K562 (cell line): ENCODE measurements at regions not wholly inside any gene's neighbourhood (a gene's known extent, or its start where the extent isn't known, plus 50 kb on each side); places are given as distances from the start of the nearest gene placed in this dataset.

Experiments used
- ATAC-seq: fragments of 200-7000 bp; cut with Tn5 transposase; 3 replicates; pipeline ENCODE4 v1.9.1; 2020; ENCODE audit warnings: moderate library complexity
- BruUV-seq: library from RNA; stranded (reverse); fragments of 400-500 nt; replicated peaks from 2 replicates; lab custom pipeline; 2021; lab: Mats Ljungman, UMichigan
- CTCF ChIA-PET: fragments of 300-600 bp; formaldehyde crosslinking; extraction: SDS; loops from one replicate; lab custom pipeline; 2021; ENCODE audit warnings: low intra/inter-chr PET ratio; lab: Yijun Ruan, JAX
- POLR2A ChIA-PET: fragments of 300-600, 350-650 bp; sonication (Branson Sonifier 250); formaldehyde crosslinking; extraction: SDS; loops from one replicate; lab custom pipeline; 2021; ENCODE audit warnings: antibody characterized with exemption, inconsistent platforms; lab: Yijun Ruan, JAX
- DNase-seq, 4 experiments: peaks; one replicate each; pipeline versions ENCODE4 v3.0.0 to v3.0.0-alpha.2; 2011 to 2018; ENCODE audit warnings: low spot score in 3 of 4, mixed read lengths in 3 of 4; ENCODE audit errors: extremely low read depth in 1 of 4
- FAIRE-seq: peaks from 2 replicates; lab custom pipeline; 2011; peaks lifted over from hg19 to GRCh38; lab: Jason Lieb, UNC
- H2AFZ ChIP-seq: 2 replicates; pipeline ENCODE4 v1.6.0; 2011; ENCODE audit warnings: low read depth, low read length, control low read depth, inconsistent platforms
- H3K27ac ChIP-seq: fragments of 200-600 bp; 3 replicates; pipeline ENCODE4 v1.8.0; 2011; ENCODE audit warnings: low read depth, mild to moderate bottlenecking, control low read depth, inconsistent platforms, low read length, moderate library complexity, mixed read lengths; ENCODE audit errors: extremely low read depth
- H3K27me3 ChIP-seq, 2 experiments: fragments of 300-600 bp in 1 of 2; 2 replicates in 1 of 2; 3 replicates in 1 of 2; pipeline versions ENCODE4 v1.6.0 to v1.8.0; 2011; ENCODE audit warnings: inconsistent platforms in 2 of 2, low read length in 2 of 2, mild to moderate bottlenecking in 1 of 2, mixed read lengths in 1 of 2, moderate library complexity in 1 of 2; ENCODE audit not compliant: control insufficient read depth in 2 of 2, insufficient read depth in 2 of 2
- H3K36me3 ChIP-seq: fragments of 300-600 bp; 3 replicates; pipeline ENCODE4 v1.8.0; 2011; ENCODE audit warnings: mild to moderate bottlenecking, low read length, inconsistent platforms; ENCODE audit not compliant: control insufficient read depth, insufficient read depth
- H3K4me1 ChIP-seq, 2 experiments: fragments of 200-600 bp in 1 of 2; replicated peaks in 1 of 2; 2 replicates in 1 of 2; 3 replicates in 1 of 2; pipeline versions ENCODE4 v1.5.1 to v1.8.0; 2011; ENCODE audit warnings: inconsistent platforms in 2 of 2, low read length in 2 of 2, mild to moderate bottlenecking in 1 of 2, mixed read lengths in 1 of 2, moderate library complexity in 1 of 2; ENCODE audit not compliant: control insufficient read depth in 2 of 2, insufficient read depth in 2 of 2
- H3K4me2 ChIP-seq: 2 replicates; pipeline ENCODE4 v1.6.1; 2011; ENCODE audit warnings: low read length, control low read depth, inconsistent platforms, mixed read lengths; ENCODE audit not compliant: insufficient read depth
- H3K4me3 ChIP-seq: fragments of 200-600 bp; sonication (generic), shearing (Covaris generic); 2 replicates; pipeline ENCODE4 v1.5.1; 2016; ENCODE audit warnings: control low read depth, inconsistent platforms
- H3K79me2 ChIP-seq: fragments of 200-600 bp; 3 replicates; pipeline ENCODE4 v1.8.0; 2011; ENCODE audit warnings: low read length, inconsistent platforms; ENCODE audit not compliant: control insufficient read depth, insufficient read depth
- H3K9ac ChIP-seq, 2 experiments: 2 replicates each; pipeline versions ENCODE4 v1.6.0 to v1.6.1; 2011; ENCODE audit warnings: low read depth in 2 of 2, low read length in 2 of 2, control low read depth in 1 of 2, inconsistent platforms in 1 of 2, mild to moderate bottlenecking in 1 of 2, mixed read lengths in 1 of 2; ENCODE audit not compliant: insufficient read depth in 1 of 2
- H3K9me1 ChIP-seq: one replicate; pipeline ENCODE4 v1.6.0; 2011; ENCODE audit warnings: inconsistent platforms, mild to moderate bottlenecking, low read length, moderate library complexity; ENCODE audit not compliant: control insufficient read depth, insufficient read depth
- H3K9me3 ChIP-seq: replicated peaks from 2 replicates; pipeline ENCODE4 v1.5.1; 2011; ENCODE audit warnings: low read depth, low read length, inconsistent platforms; ENCODE audit not compliant: control insufficient read depth, insufficient read depth
- H4K20me1 ChIP-seq: replicated peaks from 2 replicates; pipeline ENCODE4 v1.6.1; 2011; ENCODE audit warnings: low read length, inconsistent platforms, mixed read lengths; ENCODE audit not compliant: control insufficient read depth, insufficient read depth
- CBX2 ChIP-seq: fragments of 200-600 bp; sonication (generic); IDR thresholded peaks from one replicate; pipeline ENCODE4 v1.6.1; 2012; ENCODE audit warnings: mild to moderate bottlenecking, low read length, inconsistent platforms; ENCODE audit not compliant: insufficient read depth, poor library complexity, severe bottlenecking
- CCAR2 ChIP-seq: fragments of 200-400 bp; formaldehyde crosslinking; IDR thresholded peaks from 2 replicates; pipeline ENCODE4 v1.6.1; 2017; ENCODE audit warnings: mild to moderate bottlenecking, low read depth, low read length
- HDAC8 ChIP-seq: fragments of 450-650 bp; IDR thresholded peaks from 2 replicates; pipeline ENCODE4 v1.6.1; 2016; ENCODE audit warnings: mild to moderate bottlenecking, missing genetic modification characterization, moderate library complexity, missing compliant biosample characterization
- ILF3 ChIP-seq: fragments of 450-650 bp; IDR thresholded peaks from 2 replicates; pipeline ENCODE4 v1.6.1; 2018; ENCODE audit warnings: antibody characterized with exemption, mild to moderate bottlenecking, moderate library complexity, borderline replicate concordance
- MYNN ChIP-seq, 2 experiments: sonication (generic); formaldehyde crosslinking in 1 of 2; IDR thresholded peaks; 2 replicates each; pipeline versions ENCODE4 v1.5.0 to v1.6.1; 2016 to 2020; ENCODE audit warnings: antibody characterized with exemption in 1 of 2, missing genetic modification reagents in 1 of 2
- NR2C2 ChIP-seq, 2 experiments: fragments of 200-800 bp in 1 of 2; sonication (Bioruptor generic) in 1 of 2; sonication (generic) in 1 of 2; formaldehyde crosslinking in 1 of 2; IDR thresholded peaks; 2 replicates each; pipeline versions ENCODE4 v1.6.1 to v1.8.0; 2016 to 2022; ENCODE audit warnings: mild to moderate bottlenecking in 1 of 2, missing compliant biosample characterization in 1 of 2, missing genetic modification characterization in 1 of 2, missing genetic modification reagents in 1 of 2
- PCBP1 ChIP-seq: fragments of 200-400 bp; formaldehyde crosslinking; IDR thresholded peaks from 2 replicates; pipeline ENCODE4 v1.6.1; 2018; ENCODE audit warnings: mild to moderate bottlenecking, low read depth, low read length; ENCODE audit not compliant: poor library complexity, severe bottlenecking
- POLR2AphosphoS5 ChIP-seq: IDR thresholded peaks from 2 replicates; pipeline ENCODE4 v1.6.1; 2011; ENCODE audit warnings: mild to moderate bottlenecking, low read depth, low read length, moderate library complexity; ENCODE audit not compliant: control insufficient read depth, insufficient read depth
- PPARD ChIP-seq: fragments of 250-450 bp; sonication (Bioruptor Pico); IDR thresholded peaks from 2 replicates; pipeline ENCODE4 v1.8.0; 2022; ENCODE audit warnings: inconsistent platforms, mild to moderate bottlenecking, moderate library complexity
- PYGO2 ChIP-seq: fragments of 450-650 bp; IDR thresholded peaks from 2 replicates; pipeline ENCODE4 v1.6.1; 2016; ENCODE audit warnings: mild to moderate bottlenecking, missing genetic modification characterization, moderate library complexity, missing compliant biosample characterization
- SLC30A9 ChIP-seq: fragments of 250-450 bp; sonication (Bioruptor Pico); IDR thresholded peaks from 2 replicates; pipeline ENCODE4 v1.8.0; 2022; ENCODE audit warnings: mild to moderate bottlenecking, moderate library complexity
- SMARCE1 ChIP-seq: fragments of 450-650 bp; IDR thresholded peaks from 2 replicates; pipeline ENCODE4 v1.7.1; 2016; ENCODE audit warnings: mild to moderate bottlenecking
- ZNF232 ChIP-seq: sonication (generic); formaldehyde crosslinking; IDR thresholded peaks from 2 replicates; pipeline ENCODE4 v1.8.0; 2022; ENCODE audit warnings: mild to moderate bottlenecking, missing genetic modification reagents
- ZNF696 ChIP-seq: fragments of 250-450 bp; sonication (Bioruptor Pico); conservative IDR thresholded peaks from 2 replicates; pipeline ENCODE4 v1.4.0; 2020; ENCODE audit warnings: mild to moderate bottlenecking, moderate library complexity
- ZNF76 ChIP-seq: fragments of 250-450 bp; sonication (Bioruptor Pico); IDR thresholded peaks from 2 replicates; pipeline ENCODE4 v1.4.0; 2020; ENCODE audit warnings: mild to moderate bottlenecking, moderate library complexity, borderline replicate concordance
- WGBS: fragments of 100-300 bp; shearing (Covaris generic); methylation state at CpG from one replicate; pipeline ENCODE4 v1.1.6; 2016; ENCODE audit warnings: low coverage, mixed read lengths; ENCODE audit not compliant: insufficient coverage; ENCODE audit errors: missing lambda C conversion rate; 5-methylcytosine and 5-hydroxymethylcytosine counted together
- in situ Hi-C: fragments of 300-500 bp; cut with MboI; formaldehyde crosslinking; loops from 4 replicates; pipeline ENCODE4 v1.15.0; 2018; ENCODE audit warnings: inconsistent platforms, mixed read lengths
- intact Hi-C: fragments of 100-400 bp; cut with micrococcal nuclease; formaldehyde crosslinking; loops from 2 replicates; pipeline ENCODE4 v1.14.2; 2022
- TF ChIP-seq, protein P1 (sequence below): IDR thresholded peaks from 2 replicates; pipeline ENCODE4 v1.6.1; 2012; ENCODE audit warnings: low read depth, low read length, improper control_type of control experiment, borderline replicate concordance
- TF ChIP-seq, protein P2 (sequence below): sonication (generic); formaldehyde crosslinking; IDR thresholded peaks from 2 replicates; pipeline ENCODE4 v1.8.1; 2022; ENCODE audit warnings: missing genetic modification reagents
- TF ChIP-seq, protein P3 (sequence below): IDR thresholded peaks from 2 replicates; pipeline ENCODE4 v1.6.1; 2011; ENCODE audit not compliant: insufficient read length; ENCODE audit errors: extremely low read depth

DNA sequence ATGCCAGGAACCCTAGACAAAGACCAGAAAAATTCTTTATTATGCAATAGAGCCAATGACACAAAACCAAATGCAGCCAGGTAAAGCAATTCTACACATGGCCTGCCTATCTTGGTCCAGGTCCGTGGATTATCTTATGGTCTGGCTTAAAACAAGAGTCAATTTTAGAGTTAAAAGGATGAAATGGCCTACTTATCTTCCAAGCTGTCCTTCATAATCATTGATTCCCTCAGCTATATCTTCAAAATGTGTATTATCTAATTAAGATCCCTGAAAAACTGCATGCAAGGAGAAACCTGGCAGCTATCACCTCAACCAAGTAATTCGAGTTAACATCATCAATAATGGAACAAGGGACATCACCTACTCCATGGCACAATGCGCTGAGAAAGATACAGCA lies 479.4 kb upstream of the NRP1 start:
- CTCF ChIA-PET: no interaction called here
- Histone ChIP-seq H3K9me3 (no peaks in the 10 kb centered on the region), H3K79me2 (no peaks in the 10 kb centered on the region), H3K4me3 (no peak overlapping the region), H3K27ac (no peak overlapping the region), H4K20me1 (no peaks in the 10 kb centered on the region), H2AFZ (no peak overlapping the region), H3K9me1 (no peaks in the 10 kb centered on the region), H3K36me3 (no peaks in the 10 kb centered on the region), H3K9ac (no peak overlapping the region), H3K27me3 (no peaks in the 10 kb centered on the region), H3K4me1 (no peaks in the 10 kb centered on the region), H3K4me2 (no peak overlapping the region)
- WGBS: 0% methylated on average over 3 of the region's 3 CpGs
- ATAC-seq (no peak), DNase-seq (no peak), FAIRE-seq (no peak)
- POLR2A ChIA-PET: no interaction called here
- intact Hi-C loops (no loop called here), in situ Hi-C loops (no loop called here)
- TF ChIP-seq, protein P1, sequence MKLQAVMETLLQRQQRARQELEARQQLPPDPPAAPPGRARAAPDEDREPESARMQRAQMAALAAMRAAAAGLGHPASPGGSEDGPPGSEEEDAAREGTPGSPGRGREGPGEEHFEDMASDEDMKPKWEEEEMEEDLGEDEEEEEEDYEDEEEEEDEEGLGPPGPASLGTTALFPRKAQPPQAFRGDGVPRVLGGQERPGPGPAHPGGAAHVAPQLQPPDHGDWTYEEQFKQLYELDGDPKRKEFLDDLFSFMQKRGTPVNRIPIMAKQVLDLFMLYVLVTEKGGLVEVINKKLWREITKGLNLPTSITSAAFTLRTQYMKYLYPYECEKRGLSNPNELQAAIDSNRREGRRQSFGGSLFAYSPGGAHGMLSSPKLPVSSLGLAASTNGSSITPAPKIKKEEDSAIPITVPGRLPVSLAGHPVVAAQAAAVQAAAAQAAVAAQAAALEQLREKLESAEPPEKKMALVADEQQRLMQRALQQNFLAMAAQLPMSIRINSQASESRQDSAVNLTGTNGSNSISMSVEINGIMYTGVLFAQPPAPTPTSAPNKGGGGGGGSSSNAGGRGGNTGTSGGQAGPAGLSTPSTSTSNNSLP: no peak
- no peak for TF ChIP-seq HDAC8 (tag)
- no peak for TF ChIP-seq SMARCE1
- TF ChIP-seq, protein P2, sequence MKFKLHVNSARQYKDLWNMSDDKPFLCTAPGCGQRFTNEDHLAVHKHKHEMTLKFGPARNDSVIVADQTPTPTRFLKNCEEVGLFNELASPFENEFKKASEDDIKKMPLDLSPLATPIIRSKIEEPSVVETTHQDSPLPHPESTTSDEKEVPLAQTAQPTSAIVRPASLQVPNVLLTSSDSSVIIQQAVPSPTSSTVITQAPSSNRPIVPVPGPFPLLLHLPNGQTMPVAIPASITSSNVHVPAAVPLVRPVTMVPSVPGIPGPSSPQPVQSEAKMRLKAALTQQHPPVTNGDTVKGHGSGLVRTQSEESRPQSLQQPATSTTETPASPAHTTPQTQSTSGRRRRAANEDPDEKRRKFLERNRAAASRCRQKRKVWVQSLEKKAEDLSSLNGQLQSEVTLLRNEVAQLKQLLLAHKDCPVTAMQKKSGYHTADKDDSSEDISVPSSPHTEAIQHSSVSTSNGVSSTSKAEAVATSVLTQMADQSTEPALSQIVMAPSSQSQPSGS (CRISPR knock-in tag): no peak
- no peak for TF ChIP-seq CBX2
- TF ChIP-seq PCBP1: no peak
- TF ChIP-seq CCAR2: no peak
- TF ChIP-seq PYGO2 (tag): no peak
- no peak for TF ChIP-seq ZNF76 (CRISPR knock-in tag)
- TF ChIP-seq, protein P3, sequence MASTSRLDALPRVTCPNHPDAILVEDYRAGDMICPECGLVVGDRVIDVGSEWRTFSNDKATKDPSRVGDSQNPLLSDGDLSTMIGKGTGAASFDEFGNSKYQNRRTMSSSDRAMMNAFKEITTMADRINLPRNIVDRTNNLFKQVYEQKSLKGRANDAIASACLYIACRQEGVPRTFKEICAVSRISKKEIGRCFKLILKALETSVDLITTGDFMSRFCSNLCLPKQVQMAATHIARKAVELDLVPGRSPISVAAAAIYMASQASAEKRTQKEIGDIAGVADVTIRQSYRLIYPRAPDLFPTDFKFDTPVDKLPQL: no peak
- no peak for TF ChIP-seq SLC30A9
- no peak for TF ChIP-seq ILF3
- no peak for TF ChIP-seq MYNN (IDR thresholded peaks at IDR 0.05)
- TF ChIP-seq MYNN (CRISPR knock-in tag; IDR thresholded peaks at IDR 0.05): no peak
- TF ChIP-seq ZNF232 (CRISPR knock-in tag): no peak
- TF ChIP-seq POLR2AphosphoS5: no peak
- no peak for TF ChIP-seq ZNF696 (CRISPR knock-in tag)
- TF ChIP-seq PPARD: no peak
- TF ChIP-seq NR2C2 (CRISPR knock-in tag; IDR thresholded peaks at IDR 0.05): no peak
- no peak for TF ChIP-seq NR2C2 (tag; IDR thresholded peaks at IDR 0.05)
- BruUV-seq: no TSS peak
